Gastroesophageal sphincter (tissue), 4 donors: ENCODE measurements at regions not wholly inside any gene's neighbourhood (a gene's known extent, or its start where the extent isn't known, plus 50 kb on each side); places are given as distances from the start of the nearest gene placed in this dataset.

ENCODE experiments used
- ATAC-seq: fragments of 150-250 bp; one replicate; pipeline ENCODE4 v1.9.1; 2016; ENCODE audit warnings: mild to moderate bottlenecking, moderate library complexity
- H3K27ac ChIP-seq, 4 donors: fragments of 200-600 bp; sonication (generic) in 3 of 4; 1 replicate in 3 of 4; 2 replicates in 1 of 4; pipeline ENCODE4 v1.5.1; 2016 to 2019
- H3K27me3 ChIP-seq: fragments of 200-600 bp; sonication (generic); one replicate; pipeline ENCODE4 v1.5.1; 2019
- H3K36me3 ChIP-seq, 2 donors: fragments of 200-600 bp; sonication (generic); one replicate each; pipeline ENCODE4 v1.5.1; 2019; ENCODE audit warnings: control low read depth in 1 of 2
- H3K4me1 ChIP-seq, 3 donors: fragments of 200-600 bp; sonication (generic); 1 replicate in 2 of 3; 2 replicates in 1 of 3; pipeline ENCODE4 v1.5.1; 2016 to 2019; ENCODE audit warnings: control low read depth in 2 of 3
- H3K4me3 ChIP-seq, 2 donors: fragments of 200-600 bp; sonication (generic); one replicate each; pipeline ENCODE4 v1.5.1; 2019; ENCODE audit warnings: mild to moderate bottlenecking in 1 of 2, moderate library complexity in 1 of 2
- H3K9me3 ChIP-seq, 3 donors: fragments of 200-600 bp; sonication (generic); one replicate each; pipeline ENCODE4 v1.5.1; 2017 to 2019; ENCODE audit warnings: control low read depth in 2 of 3
- CTCF ChIP-seq, 4 experiments: fragments of 200-600 bp in 2 of 4; fragments of 450-650 bp in 2 of 4; sonication (generic) in 1 of 4; IDR thresholded peaks; one replicate each; pipeline ENCODE4 v1.5.1; 2017 to 2019; ENCODE audit warnings: antibody characterized with exemption in 4 of 4, mild to moderate bottlenecking in 2 of 4, moderate library complexity in 2 of 4
- EP300 ChIP-seq: sonication (generic); formaldehyde crosslinking; IDR thresholded peaks from one replicate; pipeline ENCODE4 v1.6.1; 2017; ENCODE audit warnings: antibody characterized with exemption, mild to moderate bottlenecking
- POLR2A ChIP-seq, 2 donors: fragments of 450-650 bp; IDR thresholded peaks; one replicate each; pipeline ENCODE4 v1.6.1; 2017; ENCODE audit warnings: antibody characterized with exemption in 2 of 2, mild to moderate bottlenecking in 2 of 2, moderate library complexity in 1 of 2
- POLR2AphosphoS5 ChIP-seq: sonication (generic); formaldehyde crosslinking; IDR thresholded peaks from one replicate; pipeline ENCODE4 v1.6.1; 2017; ENCODE audit warnings: antibody characterized with exemption
- WGBS, 2 donors: methylation state at CpG; one replicate each; pipeline ENCODE4 v1.1.5; 2018; ENCODE audit warnings: low coverage in 1 of 2; 5-methylcytosine and 5-hydroxymethylcytosine counted together

- TF ChIP-seq POLR2A (IDR thresholded peaks at IDR 0.05) (no peak), EP300 (no peak), POLR2AphosphoS5 (no peak), CTCF (IDR thresholded peaks at IDR 0.05) (no peak)
- no peak overlapping the region for H3K4me3 ChIP-seq
- H3K4me1 ChIP-seq, result no peaks in the 10 kb centered on the region
- H3K36me3 ChIP-seq, result no peaks in the 10 kb centered on the region
- H3K27ac ChIP-seq, result no peak overlapping the region
- no peaks in the 10 kb centered on the region for H3K27me3 ChIP-seq
- WGBS, 2 donors, result 84 to 90% methylated on average over 4 of the region's 4 CpGs
- ATAC-seq, result no peak
- no peaks in the 10 kb centered on the region for H3K9me3 ChIP-seq
Measured at GRCh38 chr11:37533830-37534229, 935.8 kb upstream of the RAG2 start.

- 70 to 94% methylated on average over 2 of the region's 2 CpGs for WGBS, 2 donors
- ATAC-seq, result no peak
- H3K9me3 ChIP-seq, result no peaks in the 10 kb centered on the region
- no peaks in the 10 kb centered on the region for H3K36me3 ChIP-seq
- no peak overlapping the region for H3K4me3 ChIP-seq
- H3K27ac ChIP-seq, result no peak overlapping the region
- no peak for TF ChIP-seq POLR2A (IDR thresholded peaks at IDR 0.05)
- no peak for TF ChIP-seq POLR2AphosphoS5
- TF ChIP-seq EP300, result no peak
- no peak for TF ChIP-seq CTCF (IDR thresholded peaks at IDR 0.05)
- H3K4me1 ChIP-seq, result no peaks in the 10 kb centered on the region
- no peaks in the 10 kb centered on the region for H3K27me3 ChIP-seq
Measured at GRCh38 chr11:37533087-37533486, 935.1 kb upstream of the RAG2 start.

- no peak for ATAC-seq
- WGBS, 2 donors, result 30 to 40% methylated on average over 2 of the region's 2 CpGs
- Histone ChIP-seq H3K9me3 (no peaks in the 10 kb centered on the region), H3K36me3 (no peaks in the 10 kb centered on the region), H3K4me3 (no peak overlapping the region), H3K4me1 (no peaks in the 10 kb centered on the region), H3K27me3 (no peaks in the 10 kb centered on the region), H3K27ac (no peak overlapping the region)
- TF ChIP-seq CTCF (IDR thresholded peaks at IDR 0.05) (no peak), POLR2A (IDR thresholded peaks at IDR 0.05) (no peak), EP300 (no peak)
Measured at GRCh38 chr11:37532271-37532670, 934.2 kb upstream of the RAG2 start.

- H3K4me1 ChIP-seq, result no peaks in the 10 kb centered on the region
- H3K9me3 ChIP-seq, result no peaks in the 10 kb centered on the region
- H3K36me3 ChIP-seq, result no peaks in the 10 kb centered on the region
- H3K27me3 ChIP-seq, result no peaks in the 10 kb centered on the region
- no peak for ATAC-seq
- no peak overlapping the region for H3K27ac ChIP-seq
- no peak overlapping the region for H3K4me3 ChIP-seq
- WGBS, 2 donors, result 86 to 100% methylated on average over 1 of the region's 1 CpG
- TF ChIP-seq POLR2A (IDR thresholded peaks at IDR 0.05) (no peak), POLR2AphosphoS5 (no peak), CTCF (IDR thresholded peaks at IDR 0.05) (no peak), EP300 (no peak)
Measured at GRCh38 chr11:37527545-37527944, 929.5 kb upstream of the RAG2 start.

GRCh38 chr11:37525336-37525735 is 927.3 kb upstream of the RAG2 start:
- no peaks in the 10 kb centered on the region for H3K4me1 ChIP-seq
- H3K4me3 ChIP-seq, result no peak overlapping the region
- TF ChIP-seq CTCF (IDR thresholded peaks at IDR 0.05) (no peak), EP300 (no peak), POLR2A (IDR thresholded peaks at IDR 0.05) (no peak), POLR2AphosphoS5 (no peak)
- peaks cover 0 to 5% (median 0%) of the 10 kb centered on the region in 3 donors for H3K9me3 ChIP-seq
- no peak overlapping the region for H3K27ac ChIP-seq
- no peaks in the 10 kb centered on the region for H3K36me3 ChIP-seq
- no peak for ATAC-seq
- H3K27me3 ChIP-seq, result no peaks in the 10 kb centered on the region
